Activated CD8-positive, alpha-beta T cell treated with anti-CD3 and anti-CD28 coated beads for 36 hours (primary cell): ENCODE measurements at regions not wholly inside any gene's neighbourhood (a gene's known extent, or its start where the extent isn't known, plus 50 kb on each side); places are given as distances from the start of the nearest gene placed in this dataset.

Source experiments
- ATAC-seq: fragments of 200-7000 bp; cut with Tn5 transposase; one replicate; pipeline ENCODE4 v1.10.0; 2021; ENCODE audit warnings: mild to moderate bottlenecking, moderate library complexity
- CTCF ChIA-PET: fragments of 350-600 bp; sonication (Branson Sonifier 250); formaldehyde crosslinking; loops from one replicate; lab custom pipeline; 2021; ENCODE audit warnings: antibody characterized with exemption; lab: Charles Lee
- POLR2A ChIA-PET: fragments of 350-600 bp; sonication (Branson Sonifier 250); formaldehyde crosslinking; loops from one replicate; lab custom pipeline; 2021; ENCODE audit warnings: antibody characterized with exemption; lab: Charles Lee
- DNase-seq: peaks from one replicate; pipeline ENCODE4 v3.0.0-alpha.2; 2020
- H3K27ac Mint-ChIP-seq: one replicate; pipeline ENCODE4 v1.8.0; 2021; ENCODE audit warnings: mild to moderate bottlenecking, mixed read lengths
- H3K27me3 Mint-ChIP-seq: one replicate; pipeline ENCODE4 v1.8.0; 2021; ENCODE audit warnings: mixed read lengths
- H3K36me3 Mint-ChIP-seq: one replicate; pipeline ENCODE4 v1.8.0; 2021; ENCODE audit warnings: low read depth, mixed read lengths
- H3K4me1 Mint-ChIP-seq: one replicate; pipeline ENCODE4 v1.8.0; 2021; ENCODE audit warnings: low read depth, mixed read lengths
- H3K4me3 Mint-ChIP-seq: one replicate; pipeline ENCODE4 v1.8.0; 2021; ENCODE audit warnings: mild to moderate bottlenecking, moderate library complexity, mixed read lengths
- H3K9me3 Mint-ChIP-seq: one replicate; pipeline ENCODE4 v1.8.0; 2021; ENCODE audit warnings: mixed read lengths
- CTCF ChIP-seq: fragments of 200-600 bp; IDR thresholded peaks from one replicate; pipeline ENCODE4 v1.8.0; 2022; ENCODE audit warnings: antibody characterized with exemption, mild to moderate bottlenecking
- intact Hi-C: fragments of 100-400 bp; cut with micrococcal nuclease; formaldehyde crosslinking; loops from one replicate; pipeline ENCODE4 v1.10.0; 2022

DNA sequence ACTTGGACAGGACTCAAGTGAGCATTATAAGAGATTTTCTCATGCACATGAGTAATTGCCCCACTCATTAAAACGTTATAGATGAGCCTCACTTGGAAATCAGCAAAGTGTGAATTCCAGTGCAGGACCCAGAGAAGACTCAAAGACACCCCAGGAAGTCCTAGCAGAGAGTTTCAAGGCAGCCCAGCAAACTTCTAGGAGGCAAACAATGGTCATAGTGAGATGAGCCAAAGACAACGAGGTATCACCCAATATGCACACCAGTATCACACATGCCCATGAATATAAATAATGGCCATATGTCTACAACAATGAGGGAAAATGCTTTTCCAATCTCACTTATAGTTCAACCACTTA is 245.9 kb downstream of the ACTL7B start:
- Mint-ChIP-seq H3K4me3 (no peak overlapping the region), H3K4me1 (no peaks in the 10 kb centered on the region), H3K9me3 (no peaks in the 10 kb centered on the region), H3K36me3 (no peaks in the 10 kb centered on the region), H3K27ac (no peak overlapping the region), H3K27me3 (no peaks in the 10 kb centered on the region)
- DNase-seq (no peak), ATAC-seq (no peak)
- POLR2A ChIA-PET, result no interaction called here
- no peak for TF ChIP-seq CTCF
- CTCF ChIA-PET, result no interaction called here
- intact Hi-C loops, result no loop called here

- no peaks in the 10 kb centered on the region for H3K9me3 Mint-ChIP-seq
- H3K4me1 Mint-ChIP-seq, result no peaks in the 10 kb centered on the region
- ChIA-PET CTCF (no interaction called here), POLR2A (no interaction called here)
- DNase-seq (no peak), ATAC-seq (no peak)
- TF ChIP-seq CTCF, result no peak
- no peaks in the 10 kb centered on the region for H3K27me3 Mint-ChIP-seq
- no peaks in the 10 kb centered on the region for H3K36me3 Mint-ChIP-seq
- no peak overlapping the region for H3K27ac Mint-ChIP-seq
- H3K4me3 Mint-ChIP-seq, result no peak overlapping the region
- intact Hi-C loops, result no loop called here
Observed at GRCh38 chr9:108609227-108609896, 246.4 kb downstream of the ACTL7B start.

DNA sequence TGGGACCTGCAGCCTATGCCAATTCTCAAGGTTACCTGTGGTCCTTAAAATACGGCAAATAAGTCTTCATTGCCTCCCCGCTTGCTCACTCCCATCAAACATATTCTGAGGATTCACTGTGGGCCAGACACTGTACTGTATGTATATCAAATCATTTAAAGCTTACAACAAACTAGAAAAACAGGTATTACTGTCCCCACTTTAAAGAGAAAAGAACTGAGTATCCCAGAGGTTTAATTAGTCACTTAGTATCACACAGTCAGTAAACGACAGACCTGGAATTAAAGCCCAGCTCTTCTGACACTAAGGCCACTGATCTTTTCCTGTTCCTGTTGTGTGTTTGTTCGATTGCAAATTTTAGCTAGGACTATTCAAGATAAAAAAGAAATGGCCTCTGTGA is 248.2 kb downstream of the ACTL7B start:
- no peak for DNase-seq
- ATAC-seq, result no peak
- ChIA-PET CTCF (interaction anchor here (1.1 kb wide), 1 partner anchor 42 kb away, joined by 3 read pairs; no protein-coding TSS in a partner anchor), POLR2A (no interaction called here)
- H3K27me3 Mint-ChIP-seq, result no peaks in the 10 kb centered on the region
- no peaks in the 10 kb centered on the region for H3K4me1 Mint-ChIP-seq
- no peak overlapping the region for H3K27ac Mint-ChIP-seq
- no peaks in the 10 kb centered on the region for H3K36me3 Mint-ChIP-seq
- no peak for TF ChIP-seq CTCF
- intact Hi-C loops, result no loop called here
- H3K4me3 Mint-ChIP-seq, result no peak overlapping the region
- H3K9me3 Mint-ChIP-seq, result no peaks in the 10 kb centered on the region

DNA sequence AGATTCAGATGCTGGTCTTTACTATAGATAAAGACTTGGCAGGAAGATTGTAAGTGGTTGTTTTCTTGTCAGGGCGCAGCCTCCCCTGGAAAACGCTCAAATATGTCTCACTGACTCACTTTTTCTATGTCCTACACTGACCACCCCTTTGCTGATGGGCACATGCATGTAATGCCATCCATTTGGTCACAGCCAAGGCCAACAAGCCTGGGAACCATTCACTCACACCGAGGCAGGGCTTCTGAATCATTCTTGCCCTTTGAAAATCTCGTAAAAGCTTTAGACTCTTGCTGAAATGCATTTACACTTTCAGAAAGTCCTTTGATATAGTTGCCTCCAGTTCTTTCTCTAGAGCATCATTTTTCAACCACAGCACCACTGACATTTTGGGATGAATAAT is 249.4 kb downstream of the ACTL7B start:
- no peak for ATAC-seq
- Mint-ChIP-seq H3K27ac (no peak overlapping the region), H3K9me3 (no peaks in the 10 kb centered on the region), H3K4me3 (no peak overlapping the region), H3K4me1 (no peaks in the 10 kb centered on the region), H3K36me3 (no peaks in the 10 kb centered on the region), H3K27me3 (no peaks in the 10 kb centered on the region)
- ChIA-PET POLR2A (interaction anchor here (0.5 kb wide), 1 partner anchor 908 kb away, joined by 3 read pairs; no protein-coding TSS in a partner anchor), CTCF (no interaction called here)
- DNase-seq, result no peak
- intact Hi-C loops, result no loop called here
- no peak for TF ChIP-seq CTCF

GRCh38 chr9:108603141-108603540 is 252.6 kb downstream of the ACTL7B start:
- no peak for ATAC-seq
- Mint-ChIP-seq H3K27me3 (no peaks in the 10 kb centered on the region), H3K9me3 (no peaks in the 10 kb centered on the region), H3K27ac (no peak overlapping the region), H3K4me1 (no peaks in the 10 kb centered on the region), H3K4me3 (no peak overlapping the region), H3K36me3 (no peaks in the 10 kb centered on the region)
- intact Hi-C loops, result no loop called here
- CTCF ChIA-PET, result no interaction called here
- no peak for TF ChIP-seq CTCF
- DNase-seq, result no peak
- POLR2A ChIA-PET, result no interaction called here
